Kidney glomerular epithelial cell (primary cell): ENCODE measurements at regions not wholly inside any gene's neighbourhood (a gene's known extent, or its start where the extent isn't known, plus 50 kb on each side); places are given as distances from the start of the nearest gene placed in this dataset.
A peak's percentile ranks its signal among the peaks of the same experiment; 100 is the strongest.

Source experiments
- DNase-seq: peaks from one replicate; lab custom pipeline; 2025; lab: John Stamatoyannopoulos, UW

DNA sequence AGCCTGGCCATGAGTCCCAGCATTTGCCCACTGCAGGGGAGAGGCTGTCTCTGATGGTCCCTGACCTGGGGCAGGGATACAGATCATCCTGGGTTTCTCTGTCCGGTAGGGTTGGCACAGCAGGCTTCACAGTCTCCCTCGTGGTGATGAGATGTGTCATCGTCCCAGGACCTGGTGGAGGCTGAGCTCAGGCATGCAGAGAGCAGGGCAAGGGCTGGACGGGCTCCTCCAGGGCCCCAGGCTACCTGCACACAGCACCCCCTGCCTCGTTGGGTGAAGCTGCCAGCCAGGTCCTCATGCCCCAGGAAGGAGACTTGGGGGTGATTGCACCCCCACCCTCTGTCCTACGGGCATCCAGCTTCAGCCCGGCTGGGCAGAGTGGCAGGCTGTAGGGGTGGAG, 155.8 kb upstream of the GSE1 start:
- no peak for DNase-seq

DNA sequence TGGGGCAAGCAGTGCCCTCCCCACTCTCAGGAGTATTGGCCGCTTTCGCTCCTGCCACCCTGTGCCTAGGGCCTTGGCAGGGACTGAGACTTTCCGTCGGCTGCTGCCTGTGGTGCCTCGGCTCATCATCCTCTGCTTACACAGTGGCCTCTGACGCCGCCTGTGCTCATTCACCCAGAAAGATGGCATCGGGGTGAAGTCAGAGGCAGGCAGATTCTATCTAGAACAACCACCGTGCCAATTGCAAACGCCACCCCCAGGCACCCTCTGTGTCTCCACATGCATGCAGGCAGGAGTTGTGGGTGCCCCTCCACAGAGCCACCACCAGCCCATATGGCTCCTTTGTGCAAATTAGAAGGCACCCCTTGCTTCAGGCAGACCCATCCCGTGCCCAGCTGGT, 154.2 kb upstream of the GSE1 start:
- DNase-seq: no peak

DNA sequence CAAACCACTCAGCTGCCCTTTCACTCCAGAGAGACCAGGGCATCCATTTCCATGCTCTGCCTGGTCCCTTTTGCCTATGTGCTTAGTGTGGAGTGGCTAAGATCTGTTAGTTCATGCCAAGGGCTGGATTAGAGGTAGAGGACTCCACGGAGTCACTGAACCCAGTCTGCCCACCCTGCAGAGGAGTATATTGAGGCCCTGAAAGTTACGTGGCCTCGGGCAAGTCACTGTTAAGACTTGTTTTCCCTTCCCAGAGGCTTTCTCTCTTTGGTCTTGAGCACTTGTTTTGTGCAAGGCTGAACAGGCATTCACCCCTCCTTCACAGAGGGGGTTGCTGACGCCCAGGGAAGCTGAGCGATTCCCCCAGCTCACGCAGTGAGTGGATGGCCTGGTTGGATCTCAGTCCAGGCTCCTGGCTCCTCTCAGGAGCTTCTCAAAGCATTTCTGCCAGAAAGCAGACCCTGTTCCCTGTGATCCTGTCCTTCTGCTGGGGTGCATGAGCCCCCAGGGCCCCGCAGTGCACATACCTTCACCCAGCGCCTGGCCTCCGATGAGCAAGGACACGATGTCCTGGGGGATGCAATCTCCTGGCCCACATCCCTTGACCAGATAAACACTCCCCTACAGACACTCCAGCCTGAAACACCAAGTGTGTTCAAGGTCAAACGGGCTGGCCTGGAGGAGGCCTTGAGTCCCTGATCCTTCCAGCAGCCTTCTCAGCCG, 153.4 kb upstream of the GSE1 start:
- no peak for DNase-seq

DNA sequence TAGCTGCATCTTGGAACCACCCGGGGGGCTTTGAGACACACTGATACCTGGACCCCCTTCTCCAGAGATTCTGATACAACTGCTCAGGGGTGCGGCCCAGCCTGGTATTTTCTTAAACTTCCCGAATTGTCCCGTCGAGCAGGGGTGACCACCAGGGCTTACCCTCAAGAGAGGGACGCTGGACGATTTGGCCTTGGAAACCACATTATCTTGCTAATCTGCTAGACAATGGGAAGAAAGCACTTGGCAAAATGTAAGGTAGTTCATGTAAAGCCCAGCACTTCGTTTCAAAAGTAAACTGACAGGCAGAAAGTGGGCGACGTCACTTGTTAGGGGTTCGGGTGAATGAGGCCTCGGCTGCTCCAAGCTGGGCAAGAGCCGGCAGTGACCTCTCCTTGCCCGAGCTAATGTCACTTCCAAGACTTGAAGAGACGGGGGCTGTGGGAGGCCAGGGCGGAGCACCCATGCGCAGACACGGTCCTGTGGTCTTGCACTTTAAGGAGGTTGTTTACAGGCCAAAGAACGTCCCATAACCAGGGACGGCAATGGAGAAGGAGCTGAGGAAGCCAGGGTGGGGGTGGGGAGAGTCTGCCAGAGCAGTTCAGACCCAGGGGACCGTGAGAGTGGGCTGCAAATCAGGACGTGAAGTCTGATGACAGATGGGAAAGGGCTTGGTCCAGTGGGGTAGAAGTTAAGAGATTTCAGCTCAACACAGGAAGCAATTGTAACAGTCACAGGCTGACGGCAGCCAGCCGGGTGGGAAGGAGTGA, 152.7 kb upstream of the GSE1 start:
- DNase-seq: peak; percentile 43

DNA sequence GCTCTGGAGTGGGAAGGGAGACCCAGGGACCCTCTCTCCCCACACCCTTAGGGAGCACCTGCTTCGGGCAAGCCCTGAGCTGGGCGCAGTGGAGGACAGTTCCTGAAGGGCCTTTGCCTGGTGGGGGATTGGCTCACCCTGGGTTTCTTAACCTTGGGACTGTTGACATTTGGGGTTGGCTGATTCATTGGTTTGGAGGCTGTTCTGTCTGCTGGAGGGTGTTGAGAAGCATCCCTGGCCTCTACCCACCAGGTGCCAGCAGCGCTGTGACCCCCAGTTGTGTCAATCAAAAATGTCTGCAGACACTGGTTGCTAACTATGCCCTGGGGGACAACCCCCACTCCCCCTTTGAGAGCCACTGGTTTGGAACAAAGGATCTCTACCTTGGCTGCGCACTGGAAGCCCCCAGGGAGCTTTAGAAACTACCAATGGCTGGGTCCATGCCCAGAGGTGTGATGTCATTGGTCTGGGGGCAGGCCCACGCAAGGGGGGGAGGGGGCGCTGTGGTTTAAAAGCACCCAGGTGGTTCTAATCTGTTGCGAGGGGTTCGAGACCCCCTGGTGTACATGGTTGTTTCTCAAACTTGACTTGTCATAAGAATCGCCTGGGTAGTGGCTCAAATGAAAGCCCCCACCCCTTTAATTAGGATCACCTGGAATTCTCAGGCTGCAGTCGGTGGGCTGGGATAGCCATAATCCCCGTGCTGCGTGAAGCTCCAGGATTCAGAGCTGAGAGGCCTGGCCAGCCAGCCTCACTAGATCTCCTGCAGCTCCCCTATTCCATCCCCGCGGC, 151.9 kb upstream of the GSE1 start:
- peak; percentile 43 for DNase-seq

DNA sequence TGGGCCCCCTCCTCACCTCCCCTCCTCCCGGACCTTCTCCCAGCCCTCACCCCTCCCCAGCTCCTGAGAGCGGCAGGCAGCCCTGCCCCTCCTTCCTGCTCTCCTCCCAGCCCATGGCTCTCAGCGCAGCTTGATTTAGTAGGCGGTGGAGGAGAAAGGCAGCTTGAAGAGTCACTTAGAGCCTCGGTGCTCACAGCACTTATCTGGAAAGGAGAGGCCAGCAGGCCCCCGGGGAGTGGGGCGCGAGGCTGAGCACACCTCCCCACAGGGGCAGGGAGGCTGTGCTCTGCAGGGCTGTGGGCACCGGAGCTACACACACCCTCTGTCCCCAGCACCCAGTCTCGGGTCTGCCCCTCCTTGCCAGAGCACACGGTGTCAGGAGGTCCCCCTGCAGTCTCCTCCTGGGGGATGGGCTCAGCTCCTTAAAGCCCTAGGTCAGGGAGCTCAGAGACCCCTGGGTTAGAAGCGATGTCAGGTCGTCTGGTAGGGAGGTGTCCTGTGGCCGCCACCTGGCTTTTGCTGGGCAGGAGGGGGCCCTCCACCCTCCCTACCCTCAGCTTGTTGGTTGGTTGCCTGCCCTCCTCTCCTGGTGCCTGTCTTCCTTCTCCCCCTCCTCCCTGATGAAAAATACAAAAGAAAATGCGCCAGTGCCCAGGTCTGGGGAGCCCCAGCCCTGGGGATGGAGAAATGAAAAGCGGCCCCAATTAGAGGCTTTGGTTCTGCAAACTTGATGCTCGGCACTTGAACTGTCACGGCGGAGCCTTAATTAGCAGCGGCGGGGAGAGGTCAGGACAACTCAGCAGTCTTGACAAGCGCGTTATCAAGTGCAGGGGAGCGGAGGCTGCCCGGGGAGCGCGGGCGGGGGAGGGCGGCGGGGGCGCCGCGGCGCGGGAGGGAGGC, 151.1 kb upstream of the GSE1 start:
- peak; percentile 7 for DNase-seq

DNA sequence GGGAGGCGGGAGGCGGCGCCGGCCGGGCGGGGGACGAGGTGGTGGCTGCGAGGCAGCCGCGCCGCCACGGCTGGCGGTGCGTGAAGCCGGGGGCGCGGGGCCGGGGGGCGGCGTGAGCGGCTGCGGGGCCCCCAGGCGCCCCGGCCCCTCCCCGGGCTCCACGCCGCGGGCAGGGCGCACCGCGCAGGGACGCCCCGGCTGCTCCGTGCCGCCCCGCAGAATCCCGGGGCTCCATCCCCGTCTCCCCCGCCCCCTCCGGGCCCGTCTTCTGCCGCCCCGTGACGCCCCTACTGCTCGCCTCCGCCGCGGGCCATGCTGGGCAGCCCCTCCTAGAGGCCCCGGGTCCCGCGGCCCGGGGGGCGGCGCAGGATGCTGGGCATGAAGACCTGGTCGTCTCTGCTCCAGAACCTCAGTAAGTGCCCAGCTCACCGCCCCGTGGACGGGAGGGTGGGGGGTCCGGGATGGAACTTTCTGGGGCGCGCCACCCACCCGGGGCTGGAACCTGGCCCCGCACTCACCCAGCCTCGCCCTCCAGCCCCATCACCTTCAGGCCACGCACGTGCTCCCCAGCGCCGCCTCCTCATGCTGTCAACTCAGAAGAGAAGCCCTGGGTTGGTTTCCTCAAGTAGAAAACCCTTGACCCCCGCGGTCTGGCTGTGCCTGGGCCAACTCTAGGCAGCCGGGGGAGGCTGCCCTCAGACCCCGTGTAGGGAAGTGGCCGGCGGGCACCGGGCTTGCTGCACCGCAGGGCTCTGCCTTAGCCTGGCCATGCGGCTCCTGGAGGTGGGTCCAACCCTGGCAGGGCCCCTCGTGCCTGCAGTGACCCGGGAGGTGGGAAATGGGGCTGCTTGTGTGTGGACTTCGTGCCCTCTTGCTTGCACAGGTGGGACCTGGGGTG, 150.2 kb upstream of the GSE1 start:
- DNase-seq: no peak

DNA sequence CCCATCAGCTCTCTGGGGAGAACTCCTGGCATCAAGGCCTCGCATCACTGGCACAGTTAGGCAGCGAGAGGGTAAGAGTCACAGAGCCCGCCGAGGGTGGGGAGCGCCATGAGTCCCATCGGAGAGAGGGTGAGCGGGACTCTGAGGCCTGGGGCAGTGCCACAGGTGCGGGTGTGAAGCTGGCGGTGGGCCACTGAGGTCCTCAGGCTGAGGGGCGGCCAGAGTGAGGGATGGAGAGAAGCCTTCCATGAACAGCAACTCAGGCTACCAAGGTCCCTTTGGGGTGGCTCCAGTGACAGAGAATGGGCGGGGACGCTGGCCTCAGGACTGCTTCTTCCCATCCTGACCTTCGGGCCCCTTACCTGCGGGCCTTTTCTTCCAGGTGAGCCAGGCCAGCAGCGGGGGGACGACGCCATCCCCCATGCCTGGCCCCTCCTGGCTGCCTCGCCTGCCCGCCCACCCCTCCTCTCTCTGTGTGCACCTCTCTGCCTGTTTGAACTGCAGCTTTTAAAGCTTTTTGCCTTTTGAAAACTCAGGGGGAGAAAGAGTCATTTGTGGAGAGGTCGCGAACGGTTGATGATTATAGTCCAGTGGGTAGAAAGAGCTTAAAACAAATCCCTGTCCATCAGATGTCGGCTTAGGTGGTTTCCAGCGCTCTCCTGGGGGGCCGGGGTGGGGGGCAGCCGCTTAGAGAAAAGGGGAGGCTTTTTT, 149.3 kb upstream of the GSE1 start:
- no peak for DNase-seq

DNA sequence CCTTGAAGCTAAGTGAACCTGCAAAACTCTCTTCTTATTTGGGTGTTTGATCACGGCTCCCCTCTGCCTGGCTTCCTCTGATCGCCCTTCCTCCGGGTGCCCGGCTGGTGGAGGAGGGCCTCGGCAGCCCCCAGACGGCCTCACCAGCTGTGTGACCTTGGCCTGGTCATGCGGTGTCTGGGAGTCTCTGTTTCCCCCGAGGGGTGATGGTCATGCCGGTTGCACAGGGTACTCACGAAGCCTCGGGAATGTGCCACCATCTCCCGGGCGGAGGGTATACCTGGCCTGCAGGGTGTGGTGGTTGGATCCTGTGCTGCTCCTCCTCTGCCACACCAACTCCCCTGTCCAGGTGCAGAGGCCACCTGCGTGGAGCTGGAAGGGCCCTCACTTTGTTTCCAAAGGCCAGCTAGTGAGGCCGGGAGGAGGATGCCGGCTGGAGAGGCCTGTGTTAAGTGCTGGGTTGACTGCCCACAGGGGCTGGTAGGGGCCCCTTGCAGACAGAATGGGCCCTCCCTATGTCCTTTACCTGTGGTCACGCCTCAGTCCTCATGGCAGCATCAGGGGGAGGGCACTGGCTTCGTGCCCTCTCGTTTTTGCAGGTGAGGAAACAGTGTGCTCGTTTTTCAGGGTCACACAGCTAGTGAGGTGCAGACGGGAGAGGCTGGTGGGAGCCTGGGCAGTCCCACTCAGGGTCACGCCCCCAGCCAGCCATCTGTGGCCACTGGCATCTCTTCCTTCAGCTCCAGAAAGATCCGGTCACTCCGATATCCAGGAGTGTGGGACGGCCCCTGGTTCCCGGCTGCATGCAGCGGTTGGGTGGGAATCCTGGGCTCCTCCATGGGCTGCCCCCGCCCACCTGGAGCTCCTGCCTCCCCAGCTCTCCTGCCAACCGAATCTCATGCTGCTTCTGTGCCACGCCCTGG, 148.5 kb upstream of the GSE1 start:
- DNase-seq: no peak

DNA sequence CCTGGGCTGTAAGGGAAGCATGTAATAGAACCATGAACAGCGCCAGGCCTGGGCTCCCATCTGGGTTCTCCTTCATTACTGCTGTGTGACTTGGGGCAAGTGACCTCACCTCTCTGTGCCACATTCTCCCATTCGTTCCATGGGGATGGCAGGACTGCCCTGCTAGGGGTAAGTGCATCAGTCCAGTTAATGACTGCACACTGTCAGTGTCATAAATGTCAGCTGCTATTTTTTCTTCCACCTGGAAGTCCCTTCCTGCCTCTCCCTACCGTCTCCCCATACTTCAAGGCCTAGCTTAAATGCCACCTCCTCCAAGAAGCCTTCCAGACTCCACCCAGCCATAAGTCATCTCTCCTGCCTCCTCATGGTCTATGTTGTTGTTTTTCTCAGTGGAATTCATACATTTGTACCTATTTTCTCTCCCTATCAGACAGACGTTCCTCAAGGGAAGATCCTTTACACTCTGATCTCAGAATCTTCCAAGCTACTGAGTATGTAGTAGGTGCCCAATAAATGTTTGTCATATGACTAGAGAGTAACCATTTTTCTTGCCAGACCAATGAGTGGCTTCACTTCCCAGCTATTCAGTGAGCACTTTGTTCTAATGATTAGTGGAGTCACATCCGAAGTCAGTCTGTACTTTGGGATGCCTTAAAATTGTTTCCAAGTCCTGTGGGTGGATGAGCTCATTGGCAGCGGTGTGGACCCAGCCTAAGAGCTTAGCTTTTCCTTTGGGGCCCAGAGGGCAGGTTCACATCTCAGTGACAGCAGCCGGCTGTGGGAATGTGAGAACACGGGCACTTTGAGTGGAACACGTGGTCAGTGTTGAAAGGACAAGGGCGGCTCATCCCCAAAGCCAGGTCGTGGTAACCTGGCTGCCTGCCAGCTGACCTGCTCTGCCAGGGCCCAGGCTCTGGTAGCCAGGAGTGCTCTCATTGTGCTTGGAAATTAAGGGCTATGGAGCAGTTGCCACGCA, 147.5 kb upstream of the GSE1 start:
- no peak for DNase-seq

DNA sequence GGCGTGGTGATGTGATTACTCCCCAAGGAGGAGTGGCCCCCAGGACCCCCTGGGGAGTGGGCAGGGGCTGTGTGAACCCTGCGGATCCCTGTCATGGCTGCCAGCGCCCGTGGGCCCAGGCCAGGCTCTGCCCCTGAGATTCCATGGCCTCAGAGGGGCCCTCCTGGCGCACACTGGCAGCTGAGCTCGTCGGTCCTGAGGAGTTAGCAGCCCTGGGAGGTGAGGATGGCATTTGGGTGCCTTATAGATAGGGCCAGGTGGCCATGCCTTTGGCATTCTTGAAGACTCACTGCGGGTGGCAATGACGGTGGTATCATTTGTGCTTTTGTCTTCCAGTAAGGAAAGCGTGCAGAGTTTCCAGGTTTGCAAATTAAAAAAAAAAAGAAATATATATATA, 146.8 kb upstream of the GSE1 start:
- DNase-seq: no peak

DNA sequence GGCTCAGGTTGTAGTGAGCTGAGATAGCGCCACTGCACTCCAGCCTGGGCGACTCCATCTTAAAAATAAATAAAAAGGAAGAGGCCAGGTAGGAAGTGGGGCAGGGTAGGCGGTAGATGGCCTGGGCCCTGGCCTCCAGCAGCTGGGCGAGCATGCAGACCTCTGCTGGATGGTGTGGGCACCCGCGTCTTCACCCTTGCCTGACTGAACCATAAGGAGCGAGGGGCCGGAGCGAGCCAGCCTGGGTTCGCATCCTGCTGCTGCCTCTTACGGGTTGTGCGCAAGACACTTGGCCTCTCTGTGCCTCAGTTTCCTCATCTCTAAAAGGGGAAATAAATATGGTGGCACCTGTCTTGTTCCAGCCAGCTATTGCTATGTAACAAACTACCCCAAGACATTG, 146.1 kb upstream of the GSE1 start:
- no peak for DNase-seq

DNA sequence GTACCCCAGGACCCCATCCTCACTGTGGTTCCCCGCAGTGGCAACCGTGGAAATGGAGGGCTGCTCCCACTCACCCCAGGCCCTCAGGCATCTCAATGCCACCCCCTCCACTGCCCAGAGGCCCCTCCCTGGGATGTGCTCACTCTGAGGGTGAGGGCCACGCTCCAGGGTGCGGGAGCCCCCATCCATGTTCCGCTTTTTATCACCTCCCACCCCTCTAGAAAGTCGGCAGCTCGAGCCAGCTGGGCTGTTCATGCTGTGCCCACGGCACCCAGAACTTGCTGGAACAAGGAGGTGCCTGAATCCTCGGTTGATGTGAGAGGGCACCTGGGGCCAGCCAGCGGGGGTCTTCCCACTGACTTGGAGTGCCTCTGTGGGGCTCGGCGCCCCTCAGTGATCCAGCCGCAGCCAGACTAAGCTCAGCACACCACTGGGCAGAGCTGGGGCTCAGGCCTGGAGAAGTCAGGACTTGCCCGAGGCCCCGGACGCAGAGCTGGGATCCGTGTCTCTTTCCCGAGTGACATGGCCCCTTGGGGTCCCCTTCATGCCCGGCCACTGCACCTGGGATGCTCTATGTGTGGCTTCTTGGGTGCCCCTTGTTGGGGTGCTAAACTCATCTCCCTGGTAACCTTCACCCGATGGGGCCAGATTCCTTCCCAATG, 143.1 kb upstream of the GSE1 start:
- DNase-seq: no peak

DNA sequence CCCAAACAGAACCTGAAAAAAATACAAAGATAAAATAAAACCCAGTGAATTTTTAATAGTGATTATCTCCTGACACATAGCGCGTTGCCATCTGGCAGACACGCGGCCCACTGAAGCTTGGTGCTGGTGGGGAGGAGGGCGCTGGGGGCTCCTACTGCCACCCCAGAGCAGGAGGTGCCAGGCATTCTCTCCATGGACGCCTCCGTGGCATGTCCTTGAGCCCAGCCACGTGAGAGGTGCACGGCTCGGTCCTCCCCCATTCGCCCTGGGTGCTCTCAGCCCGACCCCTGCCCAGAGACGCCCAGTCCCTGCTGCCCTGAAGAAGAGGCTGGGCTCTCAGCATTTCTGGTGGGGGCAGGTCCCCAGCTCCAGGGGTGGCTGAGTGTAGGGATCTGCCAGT, 142.2 kb upstream of the GSE1 start:
- DNase-seq: no peak

DNA sequence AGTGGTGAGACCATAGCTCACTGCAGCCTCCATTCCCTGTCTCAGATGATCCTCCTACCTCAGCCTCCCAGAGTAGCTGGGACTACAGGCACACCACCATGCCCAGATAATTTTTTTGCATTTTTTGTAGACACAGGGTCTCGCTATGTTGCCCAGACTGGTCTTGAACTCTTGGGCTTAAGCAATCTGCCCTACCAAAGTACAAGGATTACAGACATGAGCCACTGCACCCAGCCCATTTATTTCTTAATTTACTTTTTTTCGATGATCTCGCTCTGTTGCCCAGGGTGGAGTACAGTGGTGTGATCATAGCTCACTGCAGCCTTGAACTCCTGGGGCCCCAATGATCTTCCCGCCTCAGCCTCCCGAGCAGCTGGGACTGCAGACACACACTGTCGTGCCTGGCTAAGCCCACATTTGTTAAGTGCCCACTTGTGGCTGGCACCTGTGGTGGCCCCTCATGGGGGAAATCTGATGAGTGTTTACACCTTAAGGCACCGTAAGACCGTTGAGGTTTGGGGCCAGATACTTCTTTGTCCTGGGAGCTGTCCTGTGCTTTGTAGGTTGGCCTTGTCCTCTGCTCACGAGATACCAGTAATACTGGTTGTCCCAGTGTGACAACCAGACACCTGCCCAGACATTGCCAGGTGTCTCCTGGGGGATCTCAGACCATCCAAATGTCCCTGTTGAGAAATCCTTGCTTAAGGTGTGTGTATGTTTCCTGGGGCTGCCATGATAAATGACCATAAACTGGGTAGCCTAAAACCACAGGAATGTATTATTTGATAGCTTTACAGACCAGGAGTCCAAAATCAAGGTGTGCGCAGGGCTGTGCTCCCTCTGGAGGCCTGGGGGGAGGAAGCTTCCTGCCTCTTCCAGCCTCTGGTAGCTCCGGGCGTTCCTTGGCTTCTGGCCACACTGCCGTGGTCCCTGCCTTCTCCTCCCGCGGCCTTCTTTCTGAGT, 141.4 kb upstream of the GSE1 start:
- no peak for DNase-seq

DNA sequence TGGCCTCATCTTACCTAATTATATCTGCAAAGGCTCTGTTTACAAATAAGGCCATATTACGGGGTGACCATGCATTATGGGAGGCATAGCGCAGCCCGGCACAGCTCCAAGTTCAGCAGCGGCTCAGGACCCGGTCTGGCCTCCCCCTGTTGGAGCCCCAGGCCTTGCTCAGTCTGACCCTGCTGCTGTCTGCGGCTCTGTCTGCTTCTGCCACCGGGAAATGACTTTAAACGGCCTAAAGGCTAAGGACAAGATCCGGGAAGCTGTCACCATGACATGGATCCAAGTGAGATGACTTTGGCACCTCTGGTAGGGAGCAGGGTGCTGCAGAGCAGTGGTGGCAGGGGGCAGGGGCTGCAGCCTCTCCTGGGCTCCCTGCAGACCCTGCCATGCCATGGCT, 140.6 kb upstream of the GSE1 start:
- DNase-seq: no peak
